Fibroblast of skin of right quadriceps (primary cell): ENCODE measurements at regions not wholly inside any gene's neighbourhood (a gene's known extent, or its start where the extent isn't known, plus 50 kb on each side); places are given as distances from the start of the nearest gene placed in this dataset.

Experiments used
- DNase-seq: peaks from one replicate; pipeline ENCODE4 v3.0.0-alpha.2; 2013

GRCh38 chr3:167958141-167958540 lies 137.6 kb downstream of the GOLIM4 start:
- DNase-seq, result no peak

DNA sequence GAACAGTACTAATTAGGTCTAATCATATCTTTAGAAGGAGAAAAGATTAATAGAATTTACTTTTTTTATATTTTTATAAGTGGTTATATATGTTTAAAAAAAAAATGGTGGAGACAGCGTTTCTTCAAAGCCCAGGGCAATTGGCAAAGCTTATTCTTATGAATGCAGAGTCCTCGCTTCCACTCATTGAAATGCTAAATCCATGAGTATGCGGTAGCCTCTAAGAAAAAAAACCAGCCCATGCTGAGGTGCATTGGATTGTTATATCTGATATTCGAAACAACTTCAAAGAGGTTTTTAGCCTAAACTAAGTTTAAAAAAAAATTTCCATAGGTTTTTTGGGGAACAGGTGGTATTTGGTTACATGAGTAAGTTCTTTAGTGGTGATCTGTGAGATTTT lies 142.8 kb downstream of the GOLIM4 start:
- DNase-seq, result no peak

DNA sequence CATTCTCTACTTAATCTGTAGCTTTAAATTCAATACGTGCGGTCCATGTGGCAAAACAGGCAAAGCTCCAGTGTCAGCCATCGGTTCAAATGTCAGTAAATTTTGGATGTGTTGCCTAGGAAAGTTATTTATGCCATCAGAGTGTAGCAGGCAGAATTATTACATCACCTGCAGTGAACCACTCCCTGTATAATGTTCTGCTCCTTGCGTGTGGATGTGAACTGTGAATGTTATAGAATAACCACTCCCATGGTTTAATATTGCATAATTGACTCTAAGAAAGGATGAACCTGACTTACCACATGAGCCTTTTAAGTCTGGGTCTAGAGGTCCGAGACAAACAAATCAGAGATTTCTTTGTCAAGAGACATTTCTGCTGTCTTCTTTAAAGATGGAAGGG lies 145.5 kb downstream of the GOLIM4 start:
- DNase-seq, result no peak

DNA sequence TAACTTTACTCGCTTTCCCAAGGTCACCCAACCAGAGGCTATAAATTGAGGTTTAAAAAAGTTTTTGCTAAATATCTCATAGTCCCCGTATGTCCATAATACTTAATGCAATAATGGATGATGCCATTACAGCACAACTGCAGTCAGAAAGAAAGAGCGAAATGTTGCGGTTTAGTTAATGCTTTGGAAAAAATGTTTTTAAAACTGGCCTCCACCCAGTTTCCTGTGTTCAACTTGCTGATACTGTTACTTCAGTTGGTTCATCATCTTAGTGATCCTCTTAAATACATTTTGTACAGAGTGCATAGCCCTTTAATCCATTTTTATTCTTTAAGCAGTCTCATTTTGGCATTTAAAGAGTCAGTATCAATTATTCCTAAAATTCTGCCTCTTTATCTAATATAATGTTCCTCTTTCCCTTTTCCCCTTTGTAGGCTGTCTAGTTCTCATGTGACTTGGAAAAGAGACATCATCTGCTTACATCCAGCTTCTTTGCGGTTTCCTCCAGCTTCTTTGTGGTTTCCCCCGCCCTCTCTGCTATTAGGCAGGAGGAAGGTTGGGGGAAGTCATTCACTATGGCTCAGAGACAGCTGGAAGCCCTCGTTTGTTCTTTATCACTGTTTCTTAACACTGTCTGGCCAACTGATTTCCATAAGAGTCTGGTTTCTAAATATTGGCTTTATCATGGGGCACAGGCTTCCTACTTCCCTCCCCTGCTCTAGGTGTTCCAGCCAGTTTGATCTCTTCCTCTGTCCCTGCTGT lies 154.3 kb downstream of the GOLIM4 start:
- DNase-seq, result peak; percentile 92

GRCh38 chr3:167940241-167940640 lies 155.5 kb downstream of the GOLIM4 start:
- peak; percentile 9 for DNase-seq

DNA sequence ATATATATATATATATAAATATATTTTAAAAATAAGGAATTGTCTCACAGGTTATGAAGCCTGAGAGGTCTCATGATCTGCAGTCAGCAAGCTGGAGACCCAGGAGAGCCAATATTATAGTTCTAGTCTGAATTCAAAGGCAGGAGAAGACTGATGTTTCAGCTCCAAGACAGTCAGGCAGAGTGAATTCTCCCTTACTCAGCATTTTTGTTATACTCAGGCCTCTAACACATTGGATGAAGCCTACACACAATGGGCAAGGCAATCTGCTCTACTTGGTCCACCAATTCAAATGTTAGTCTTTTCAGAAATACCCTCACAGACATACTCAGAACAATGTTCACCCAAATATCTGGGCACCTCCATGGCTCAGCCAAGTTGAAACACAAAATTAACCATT lies 157.2 kb downstream of the GOLIM4 start:
- DNase-seq, result no peak

GRCh38 chr3:167936019-167936418 lies 159.7 kb downstream of the GOLIM4 start:
- DNase-seq, result no peak

GRCh38 chr3:167930453-167930852 lies 165.3 kb downstream of the GOLIM4 start:
- DNase-seq, result no peak

GRCh38 chr3:167929968-167930367 lies 165.8 kb downstream of the GOLIM4 start:
- DNase-seq, result no peak

DNA sequence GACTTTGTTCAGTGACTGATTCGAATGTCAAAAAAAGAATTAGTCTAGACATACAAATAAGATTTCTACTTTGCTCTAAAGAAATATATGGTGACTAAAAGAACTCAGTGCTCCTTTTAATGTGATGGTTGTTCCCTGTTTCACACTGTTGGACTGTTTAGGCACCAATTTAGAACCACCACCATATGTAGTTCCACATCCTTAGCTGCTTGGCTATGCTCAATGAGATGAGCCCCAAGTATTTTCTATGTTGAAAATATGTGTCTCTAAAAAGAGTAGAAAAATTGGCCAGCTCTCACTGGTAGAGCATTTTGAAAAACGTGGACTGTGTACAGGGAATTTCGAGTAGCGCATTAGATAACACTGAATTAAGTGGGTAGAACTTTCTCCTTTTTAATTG lies 167.3 kb downstream of the GOLIM4 start:
- no peak for DNase-seq

DNA sequence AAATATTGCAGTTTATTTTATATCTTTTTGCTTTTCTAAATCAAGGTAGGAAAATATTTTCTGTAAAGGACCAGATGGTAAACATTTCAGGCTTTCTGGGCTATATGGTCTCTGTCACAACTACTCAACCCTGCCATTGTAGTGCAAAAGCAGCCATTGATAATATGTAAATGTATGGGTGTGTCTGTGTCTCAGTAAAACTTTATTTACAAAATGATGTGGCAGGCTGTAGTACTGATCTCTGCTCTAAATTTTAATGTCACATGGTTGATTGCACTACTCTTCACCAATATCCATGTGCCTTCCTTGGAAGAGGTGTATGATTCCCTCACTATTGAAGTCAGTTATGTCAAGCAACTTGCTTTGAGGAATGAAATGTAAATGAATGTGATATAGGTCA lies 175.0 kb downstream of the GOLIM4 start:
- no peak for DNase-seq

DNA sequence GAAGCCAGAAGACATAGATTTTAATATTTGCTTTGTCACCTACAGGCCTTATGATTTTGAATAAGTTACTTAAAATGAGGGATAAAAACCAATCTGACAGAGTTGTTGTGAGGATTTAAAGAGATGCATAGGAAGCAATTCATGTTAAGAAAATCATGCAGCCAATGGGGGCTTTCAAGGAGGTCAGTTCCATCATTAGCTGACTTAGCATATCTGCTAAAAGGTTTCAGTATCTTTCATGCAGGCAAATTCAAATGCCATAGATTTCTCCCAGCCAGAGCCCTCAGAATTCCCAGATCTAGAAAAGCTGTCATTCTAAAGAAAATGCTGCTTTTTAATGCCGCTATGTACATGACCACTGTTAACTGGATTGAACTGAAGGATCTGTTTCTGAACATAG lies 176.1 kb downstream of the GOLIM4 start:
- DNase-seq, result no peak

- peak; percentile 10 for DNase-seq
Observed at GRCh38 chr3:167918686-167919085, 177.0 kb downstream of the GOLIM4 start.

- DNase-seq, result no peak
Observed at GRCh38 chr3:167918008-167918596, 177.6 kb downstream of the GOLIM4 start.

- DNase-seq, result peak; percentile 43
Observed at GRCh38 chr3:167913219-167913835, 177.8 kb downstream of the SERPINI1 start.

GRCh38 chr3:167909952-167910351 lies 174.4 kb downstream of the SERPINI1 start:
- DNase-seq, result no peak

GRCh38 chr3:167909504-167909896 lies 174.0 kb downstream of the SERPINI1 start:
- no peak for DNase-seq

- DNase-seq, result no peak
Observed at GRCh38 chr3:167908746-167909503, 173.4 kb downstream of the SERPINI1 start.

- DNase-seq, result no peak
Observed at GRCh38 chr3:167908221-167908620, 172.7 kb downstream of the SERPINI1 start.

- DNase-seq, result no peak
Observed at GRCh38 chr3:167901138-167901537, 165.6 kb downstream of the SERPINI1 start.

- no peak for DNase-seq
Observed at GRCh38 chr3:167899093-167899492, 163.6 kb downstream of the SERPINI1 start.

DNA sequence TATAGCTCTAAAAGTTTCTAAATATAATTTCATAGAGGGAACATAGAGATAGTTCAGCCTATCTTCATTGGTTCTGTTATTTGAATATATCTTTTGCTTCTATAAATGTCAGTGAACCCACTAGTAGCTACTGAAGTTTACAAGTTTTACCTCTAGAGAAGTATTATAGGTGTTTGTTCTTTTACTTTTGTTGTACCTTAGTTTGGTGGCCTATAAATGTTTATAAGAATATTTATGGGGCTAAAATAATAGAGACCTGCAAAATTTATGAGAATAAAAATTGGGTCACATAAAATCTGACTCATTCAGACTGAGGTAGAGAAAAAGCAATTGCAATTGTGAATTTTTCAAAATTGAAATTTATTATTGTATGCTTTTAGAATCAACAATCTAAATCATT lies 162.6 kb downstream of the SERPINI1 start:
- no peak for DNase-seq

GRCh38 chr3:167895684-167896083 lies 160.2 kb downstream of the SERPINI1 start:
- DNase-seq, result no peak

- DNase-seq, result no peak
Observed at GRCh38 chr3:167895178-167895577, 159.7 kb downstream of the SERPINI1 start.
